Astrocyte (in vitro differentiated cells and primary cell): ENCODE measurements at regions not wholly inside any gene's neighbourhood (a gene's known extent, or its start where the extent isn't known, plus 50 kb on each side); places are given as distances from the start of the nearest gene placed in this dataset.

Experiments
- CTCF ChIP-seq: IDR thresholded peaks from 2 replicates; pipeline ENCODE4 v1.5.1; 2011; ENCODE audit warnings: low read depth, mild to moderate bottlenecking, inconsistent platforms, low read length, moderate library complexity; ENCODE audit not compliant: insufficient read depth
- EZH2 ChIP-seq: IDR thresholded peaks from 2 replicates; pipeline ENCODE4 v1.6.1; 2012; ENCODE audit warnings: mild to moderate bottlenecking, low read length, inconsistent platforms; ENCODE audit not compliant: insufficient read depth

- no peak for TF ChIP-seq CTCF
- TF ChIP-seq EZH2: no peak
Measured at GRCh38 chr17:73774852-73775251, 130.6 kb upstream of the SDK2 start.
